NCI-H1417 treated with DMSO at 0.1 percent for 48 hours (cell line): ENCODE measurements at regions not wholly inside any gene's neighbourhood (a gene's known extent, or its start where the extent isn't known, plus 50 kb on each side); places are given as distances from the start of the nearest gene placed in this dataset.

Experiments used
- DNase-seq: peaks from one replicate; lab custom pipeline; 2025; lab: John Stamatoyannopoulos, UW

- DNase-seq: no peak
Measured at GRCh38 chr2:65687614-65688013, 255.2 kb upstream of the SPRED2 start.

- no peak for DNase-seq
Measured at GRCh38 chr2:65686928-65687521, 254.6 kb upstream of the SPRED2 start.

GRCh38 chr2:65681503-65681902 lies 249.1 kb upstream of the SPRED2 start:
- no peak for DNase-seq

GRCh38 chr2:65678779-65679391 lies 246.5 kb upstream of the SPRED2 start:
- DNase-seq: no peak

- DNase-seq: no peak
Measured at GRCh38 chr2:65675350-65675749, 243.0 kb upstream of the SPRED2 start.

GRCh38 chr2:65671670-65672242 lies 239.4 kb upstream of the SPRED2 start:
- DNase-seq: no peak

GRCh38 chr2:65669574-65669973 lies 237.2 kb upstream of the SPRED2 start:
- no peak for DNase-seq

- no peak for DNase-seq
Measured at GRCh38 chr2:65668744-65669143, 236.3 kb upstream of the SPRED2 start.

- no peak for DNase-seq
Measured at GRCh38 chr2:65666156-65666725, 233.8 kb upstream of the SPRED2 start.

GRCh38 chr2:65664931-65665330 lies 232.5 kb upstream of the SPRED2 start:
- no peak for DNase-seq

GRCh38 chr2:65663831-65664407 lies 231.5 kb upstream of the SPRED2 start:
- no peak for DNase-seq

- no peak for DNase-seq
Measured at GRCh38 chr2:65662654-65663432, 230.4 kb upstream of the SPRED2 start.

GRCh38 chr2:65661980-65662653 lies 229.7 kb upstream of the SPRED2 start:
- no peak for DNase-seq

- DNase-seq: no peak
Measured at GRCh38 chr2:65660340-65660739, 227.9 kb upstream of the SPRED2 start.

- DNase-seq: no peak
Measured at GRCh38 chr2:65658881-65659280, 226.5 kb upstream of the SPRED2 start.

- DNase-seq: no peak
Measured at GRCh38 chr2:65658266-65658665, 225.9 kb upstream of the SPRED2 start.

GRCh38 chr2:65656160-65656718 lies 223.8 kb upstream of the SPRED2 start:
- no peak for DNase-seq

- DNase-seq: peak; percentile 42
Measured at GRCh38 chr2:65655000-65655399, 222.6 kb upstream of the SPRED2 start.

- DNase-seq: no peak
Measured at GRCh38 chr2:65654496-65654895, 222.1 kb upstream of the SPRED2 start.

GRCh38 chr2:65652066-65652465 lies 219.7 kb upstream of the SPRED2 start:
- no peak for DNase-seq

GRCh38 chr2:65649811-65650589 lies 217.6 kb upstream of the SPRED2 start:
- DNase-seq: no peak
